HCT116 (cell line): ENCODE measurements at regions not wholly inside any gene's neighbourhood (a gene's known extent, or its start where the extent isn't known, plus 50 kb on each side); places are given as distances from the start of the nearest gene placed in this dataset.

ENCODE experiments used
- ATAC-seq: fragments of 200-7000 bp; cut with Tn5 transposase; 2 replicates; pipeline ENCODE4 v1.9.1; 2020; ENCODE audit warnings: mild to moderate bottlenecking, moderate library complexity
- BruUV-seq: library from RNA; stranded (reverse); fragments of 400-500 nt; replicated peaks from 2 replicates; lab custom pipeline; 2021; lab: Mats Ljungman, UMichigan
- CTCF ChIA-PET: fragments of 300-600 bp; sonication (Branson Sonifier 250); formaldehyde crosslinking; loops from one replicate; lab custom pipeline; 2021; ENCODE audit warnings: antibody characterized with exemption; lab: Charles Lee
- POLR2A ChIA-PET: fragments of 300-600, 350-600 bp; sonication (Branson Sonifier 250); formaldehyde crosslinking; loops from one replicate; lab custom pipeline; 2021; ENCODE audit warnings: antibody characterized with exemption; lab: Charles Lee
- RAD21 ChIA-PET, 2 experiments: fragments of 300-600 bp; sonication (Branson Sonifier 250); formaldehyde crosslinking; loops; one replicate each; lab custom pipeline; 2023; ENCODE audit warnings: low total read pairs in 2 of 2; ENCODE audit not compliant: uncharacterized antibody in 2 of 2, unreplicated experiment in 2 of 2, low non-redundant PET in 1 of 2; lab: Charles Lee
- DNase-seq: peaks from one replicate; pipeline ENCODE4 v3.0.0-alpha.2; 2010; ENCODE audit warnings: low read depth, low spot score
- H2AFZ ChIP-seq: fragments of 200-600 bp; shearing (Covaris generic), sonication (generic); 2 replicates; pipeline ENCODE4 v1.6.1; 2017; ENCODE audit warnings: low read depth, mixed run types, mixed read lengths, antibody characterized with exemption, low read length; ENCODE audit not compliant: poor library complexity, severe bottlenecking
- H3K27ac ChIP-seq: 2 replicates; pipeline ENCODE4 v1.5.1; 2012; ENCODE audit warnings: low read depth, low read length
- H3K27me3 ChIP-seq: fragments of 200-600 bp; sonication (generic); 2 replicates; pipeline ENCODE4 v1.6.1; 2016; ENCODE audit warnings: mixed run types, low read length, mixed read lengths; ENCODE audit not compliant: insufficient read depth
- H3K36me3 ChIP-seq, 2 experiments: fragments of 200-500 bp in 1 of 2; fragments of 200-600 bp in 1 of 2; sonication (Bioruptor generic) in 1 of 2; sonication (generic) in 1 of 2; 2 replicates each; pipeline versions ENCODE4 v1.5.1 to v1.6.1; 2014 to 2016; ENCODE audit warnings: low read length in 2 of 2, inconsistent platforms in 1 of 2, mixed read lengths in 1 of 2, mixed run types in 1 of 2; ENCODE audit not compliant: insufficient read depth in 2 of 2, control insufficient read depth in 1 of 2
- H3K4me1 ChIP-seq, 2 experiments: fragments of 200-600 bp in 1 of 2; sonication (generic) in 1 of 2; 2 replicates each; pipeline versions ENCODE4 v1.5.1 to v1.6.1; 2012 to 2017; ENCODE audit warnings: low read length in 2 of 2, inconsistent platforms in 1 of 2, mild to moderate bottlenecking in 1 of 2, mixed read lengths in 1 of 2, mixed run types in 1 of 2, moderate library complexity in 1 of 2; ENCODE audit not compliant: insufficient read depth in 2 of 2, control insufficient read depth in 1 of 2
- H3K4me2 ChIP-seq: fragments of 200-600 bp; sonication (generic); 2 replicates; pipeline ENCODE4 v1.6.1; 2017; ENCODE audit warnings: mixed run types, low read length, mixed read lengths
- H3K4me3 ChIP-seq, 2 experiments: fragments of 200-600 bp in 1 of 2; sonication (generic) in 1 of 2; replicated peaks in 1 of 2; 2 replicates each; pipeline ENCODE4 v1.5.1; 2011 to 2016; ENCODE audit warnings: low read length in 2 of 2, control low read depth in 1 of 2, low read depth in 1 of 2, mild to moderate bottlenecking in 1 of 2, mixed read lengths in 1 of 2, mixed run types in 1 of 2
- H3K79me2 ChIP-seq: fragments of 200-600 bp; sonication (generic); 2 replicates; pipeline ENCODE4 v1.6.1; 2017; ENCODE audit warnings: mild to moderate bottlenecking, mixed run types, low read length, moderate library complexity, mixed read lengths; ENCODE audit not compliant: insufficient read depth
- H3K9ac ChIP-seq: fragments of 200-600 bp; sonication (generic); 2 replicates; pipeline ENCODE4 v1.6.1; 2016; ENCODE audit warnings: low read length, mixed read lengths
- H3K9me2 ChIP-seq: fragments of 200-600 bp; sonication (generic), shearing (Covaris generic); 2 replicates; pipeline ENCODE4 v1.6.1; 2017; ENCODE audit warnings: mixed run types, mild to moderate bottlenecking, moderate library complexity; ENCODE audit not compliant: insufficient read depth
- H3K9me3 ChIP-seq, 2 experiments: fragments of 200-500 bp in 1 of 2; fragments of 200-600 bp in 1 of 2; sonication (Bioruptor generic) in 1 of 2; sonication (generic) in 1 of 2; 2 replicates each; pipeline ENCODE4 v1.6.1; 2014 to 2017; ENCODE audit warnings: low read length in 2 of 2, mixed read lengths in 2 of 2, inconsistent platforms in 1 of 2, low read depth in 1 of 2, mild to moderate bottlenecking in 1 of 2, mixed run types in 1 of 2, moderate library complexity in 1 of 2; ENCODE audit not compliant: control insufficient read depth in 1 of 2, insufficient read depth in 1 of 2
- H4K20me1 ChIP-seq: fragments of 200-600 bp; sonication (generic), shearing (Covaris generic); 2 replicates; pipeline ENCODE4 v1.6.1; 2017; ENCODE audit warnings: mixed run types, mild to moderate bottlenecking, moderate library complexity; ENCODE audit not compliant: insufficient read depth
- CEBPB ChIP-seq: IDR thresholded peaks from 2 replicates; pipeline ENCODE4 v1.6.1; 2012; ENCODE audit warnings: low read depth
- CTCF ChIP-seq, 3 experiments: fragments of 200-600 bp in 1 of 3; sonication (generic) in 1 of 3; IDR thresholded peaks in 2 of 3; conservative IDR thresholded peaks in 1 of 3; 2 replicates each; pipeline ENCODE4 v1.5.1; 2012 to 2017; ENCODE audit warnings: low read depth in 2 of 3, low read length in 2 of 3, antibody characterized with exemption in 1 of 3, borderline replicate concordance in 1 of 3, control low read depth in 1 of 3, mild to moderate bottlenecking in 1 of 3, mixed read lengths in 1 of 3, mixed run types in 1 of 3, moderate library complexity in 1 of 3; ENCODE audit not compliant: insufficient read depth in 1 of 3
- EGR1 ChIP-seq: IDR thresholded peaks from 2 replicates; pipeline ENCODE4 v1.6.1; 2012; ENCODE audit warnings: low read depth
- ELF1 ChIP-seq: IDR thresholded peaks from 2 replicates; pipeline ENCODE4 v1.6.1; 2012; ENCODE audit warnings: low read depth, borderline replicate concordance
- EZH2 ChIP-seq: fragments of 200-600 bp; sonication (generic); IDR thresholded peaks from 2 replicates; pipeline ENCODE4 v1.6.1; 2017; ENCODE audit warnings: antibody characterized with exemption, mixed run types
- EZH2phosphoT487 ChIP-seq: fragments of 200-600 bp; IDR thresholded peaks from 2 replicates; pipeline ENCODE4 v1.6.1; 2018; ENCODE audit warnings: antibody characterized with exemption, borderline replicate concordance
- FOSL1 ChIP-seq: IDR thresholded peaks from 2 replicates; pipeline ENCODE4 v1.6.1; 2012; ENCODE audit warnings: low read depth
- JUND ChIP-seq: IDR thresholded peaks from 2 replicates; pipeline ENCODE4 v1.6.1; 2012
- POLR2A ChIP-seq: IDR thresholded peaks from 2 replicates; pipeline ENCODE4 v1.7.0; 2011; ENCODE audit warnings: borderline replicate concordance; ENCODE audit not compliant: insufficient read depth, insufficient read length; ENCODE audit errors: extremely low read depth
- POLR2AphosphoS5 ChIP-seq: IDR thresholded peaks from 2 replicates; pipeline ENCODE4 v1.6.1; 2011; ENCODE audit warnings: mild to moderate bottlenecking, low read depth, low read length, moderate library complexity
- RAD21 ChIP-seq: IDR thresholded peaks from 2 replicates; pipeline ENCODE4 v1.6.1; 2012; ENCODE audit warnings: low read depth, mild to moderate bottlenecking
- REST ChIP-seq: IDR thresholded peaks from 2 replicates; pipeline ENCODE4 v1.6.1; 2012; ENCODE audit warnings: low read depth
- SIN3A ChIP-seq: IDR thresholded peaks from 2 replicates; pipeline ENCODE4 v1.6.1; 2012; ENCODE audit warnings: low read depth
- SP1 ChIP-seq: IDR thresholded peaks from 2 replicates; pipeline ENCODE4 v1.6.1; 2012; ENCODE audit warnings: low read depth
- SRF ChIP-seq: IDR thresholded peaks from 2 replicates; pipeline ENCODE4 v1.6.1; 2012; ENCODE audit warnings: low read depth
- TCF7L2 ChIP-seq: IDR thresholded peaks from 2 replicates; pipeline ENCODE4 v1.7.0; 2011; ENCODE audit warnings: borderline replicate concordance, inconsistent platforms; ENCODE audit not compliant: insufficient read depth, insufficient read length; ENCODE audit errors: extremely low read depth
- YY1 ChIP-seq: IDR thresholded peaks from 2 replicates; pipeline ENCODE4 v1.6.1; 2011; ENCODE audit warnings: low read length, low read depth, moderate library complexity, mild to moderate bottlenecking; ENCODE audit not compliant: insufficient replicate concordance; ENCODE audit errors: extremely low read depth
- ZBTB33 ChIP-seq: IDR thresholded peaks from 2 replicates; pipeline ENCODE4 v1.6.1; 2011; ENCODE audit warnings: mild to moderate bottlenecking, low read length, moderate library complexity; ENCODE audit not compliant: insufficient replicate concordance; ENCODE audit errors: extremely low read depth
- ZFX ChIP-seq: fragments of 450-650 bp; IDR thresholded peaks from 2 replicates; pipeline ENCODE4 v1.6.1; 2017
- intact Hi-C: fragments of 100-400 bp; cut with micrococcal nuclease; formaldehyde crosslinking; loops from 2 replicates; pipeline ENCODE4 v1.10.0; 2022

- no peak overlapping the region for H3K4me3 ChIP-seq
- H3K36me3 ChIP-seq = no peaks in the 10 kb centered on the region
- RAD21 ChIA-PET = no interaction called here
- no peak for DNase-seq
- no peaks in the 10 kb centered on the region for H3K4me1 ChIP-seq
- H3K9me3 ChIP-seq = no peaks in the 10 kb centered on the region
- POLR2A ChIA-PET = no interaction called here
- BruUV-seq = no TSS peak
- no peaks in the 10 kb centered on the region for H3K79me2 ChIP-seq
- intact Hi-C loops = no loop called here
- H2AFZ ChIP-seq = no peak overlapping the region
- no peaks in the 10 kb centered on the region for H3K9me2 ChIP-seq
- H4K20me1 ChIP-seq = no peaks in the 10 kb centered on the region
- TF ChIP-seq REST (no peak), SRF (no peak), ELF1 (no peak), EZH2 (no peak), JUND (no peak), FOSL1 (no peak), EGR1 (no peak), SIN3A (no peak), SP1 (no peak), TCF7L2 (no peak), POLR2AphosphoS5 (no peak), ZBTB33 (no peak), CEBPB (no peak), RAD21 (no peak), POLR2A (no peak), EZH2phosphoT487 (no peak), CTCF (IDR thresholded peaks at IDR 0.05 in 2 of 3, conservative IDR thresholded peaks at IDR 0.05 in 1 of 3; ENCODE audit: borderline replicate concordance in 1 of 3, insufficient read depth in 1 of 3, low read depth in 2 of 3, low read length in 2 of 3) (no peak), ZFX (no peak), YY1 (no peak)
- CTCF ChIA-PET = no interaction called here
- no peak overlapping the region for H3K4me2 ChIP-seq
- H3K27ac ChIP-seq = no peak overlapping the region
- H3K9ac ChIP-seq = no peak overlapping the region
- no peak for ATAC-seq
- H3K27me3 ChIP-seq = no peaks in the 10 kb centered on the region
Observed at GRCh38 chr6:62993951-62994350, 217.3 kb upstream of the FKBP1C start.
